WTC11 (cell line): ENCODE measurements at regions not wholly inside any gene's neighbourhood (a gene's known extent, or its start where the extent isn't known, plus 50 kb on each side); places are given as distances from the start of the nearest gene placed in this dataset.

ENCODE experiments used
- ATAC-seq: fragments of 200-7000 bp; cut with Tn5 transposase; 2 replicates; pipeline ENCODE4 v1.10.0; 2021; ENCODE audit warnings: mild to moderate bottlenecking, moderate library complexity
- CTCF ChIA-PET: fragments of 300-600 bp; sonication (Branson Sonifier 250); formaldehyde crosslinking; loops from one replicate; lab custom pipeline; 2021; ENCODE audit warnings: antibody characterized with exemption; lab: Charles Lee
- POLR2A ChIA-PET: fragments of 350-600 bp; sonication (Branson Sonifier 250); formaldehyde crosslinking; loops from one replicate; lab custom pipeline; 2021; ENCODE audit warnings: antibody characterized with exemption; lab: Charles Lee
- DNase-seq: peaks from one replicate; pipeline ENCODE4 v3.0.0; 2021; ENCODE audit warnings: low spot score
- H3K27ac Mint-ChIP-seq: 2 replicates; pipeline ENCODE4 v1.8.0; 2021; ENCODE audit warnings: mixed read lengths
- H3K27me3 Mint-ChIP-seq: 2 replicates; pipeline ENCODE4 v1.8.0; 2021; ENCODE audit warnings: low read depth, mild to moderate bottlenecking, moderate library complexity, mixed read lengths
- H3K36me3 Mint-ChIP-seq: 2 replicates; pipeline ENCODE4 v1.8.0; 2021; ENCODE audit warnings: mixed read lengths
- H3K4me1 Mint-ChIP-seq: 2 replicates; pipeline ENCODE4 v1.8.0; 2022; ENCODE audit warnings: mixed read lengths
- H3K4me3 Mint-ChIP-seq: 2 replicates; pipeline ENCODE4 v1.8.0; 2021; ENCODE audit warnings: mild to moderate bottlenecking, moderate library complexity, mixed read lengths
- H3K9me3 Mint-ChIP-seq: 2 replicates; pipeline ENCODE4 v1.8.0; 2021; ENCODE audit warnings: mixed read lengths
- CREB1 ChIP-seq: sonication (generic); formaldehyde crosslinking; IDR thresholded peaks from 2 replicates; pipeline ENCODE4 v1.8.0; 2023; ENCODE audit warnings: mild to moderate bottlenecking, missing genetic modification reagents
- EMX1 ChIP-seq: fragments of 250-450 bp; sonication (Bioruptor Pico); IDR thresholded peaks from 2 replicates; pipeline ENCODE4 v1.8.0; 2021; ENCODE audit warnings: mild to moderate bottlenecking
- ETV6 ChIP-seq: sonication (generic); formaldehyde crosslinking; IDR thresholded peaks from 2 replicates; pipeline ENCODE4 v1.8.1; 2022; ENCODE audit warnings: mild to moderate bottlenecking, missing genetic modification reagents
- GRHL2 ChIP-seq: fragments of 250-450 bp; sonication (Bioruptor Pico); IDR thresholded peaks from 2 replicates; pipeline ENCODE4 v1.8.0; 2022; ENCODE audit warnings: mild to moderate bottlenecking, moderate library complexity; ENCODE audit not compliant: insufficient replicate concordance, severe bottlenecking
- NR3C1 ChIP-seq: sonication (generic); formaldehyde crosslinking; conservative IDR thresholded peaks from 2 replicates; pipeline ENCODE4 v1.8.1; 2023; ENCODE audit warnings: low read depth, mild to moderate bottlenecking, missing genetic modification reagents
- PRRX2 ChIP-seq: fragments of 250-450 bp; sonication (Bioruptor Pico); IDR thresholded peaks from 2 replicates; pipeline ENCODE4 v1.8.0; 2021; ENCODE audit warnings: mild to moderate bottlenecking
- SMAD3 ChIP-seq: sonication (generic); formaldehyde crosslinking; IDR thresholded peaks from 2 replicates; pipeline ENCODE4 v1.8.0; 2022; ENCODE audit warnings: missing genetic modification reagents, mild to moderate bottlenecking, borderline replicate concordance
- TEAD4 ChIP-seq: sonication (generic); formaldehyde crosslinking; IDR thresholded peaks from 2 replicates; pipeline ENCODE4 v1.8.0; 2022; ENCODE audit warnings: mild to moderate bottlenecking, missing genetic modification reagents
- TP53 ChIP-seq: sonication (generic); formaldehyde crosslinking; IDR thresholded peaks from 2 replicates; pipeline ENCODE4 v1.8.1; 2023; ENCODE audit warnings: mild to moderate bottlenecking, missing genetic modification reagents
- ZNF396 ChIP-seq: fragments of 250-450 bp; sonication (Bioruptor Pico); IDR thresholded peaks from 2 replicates; pipeline ENCODE4 v1.8.0; 2021; ENCODE audit warnings: mild to moderate bottlenecking, moderate library complexity, borderline replicate concordance
- TF ChIP-seq, protein P1 (sequence below): fragments of 250-450 bp; sonication (Bioruptor Pico); IDR thresholded peaks from 2 replicates; pipeline ENCODE4 v1.9.0; 2021; ENCODE audit warnings: moderate library complexity, mild to moderate bottlenecking, inconsistent platforms, borderline replicate concordance
- TF ChIP-seq, protein P2 (sequence below): sonication (generic); formaldehyde crosslinking; IDR thresholded peaks from 2 replicates; pipeline ENCODE4 v1.8.1; 2022; ENCODE audit warnings: low read depth, missing genetic modification reagents, borderline replicate concordance
- TF ChIP-seq, protein P3 (sequence below): sonication (generic); formaldehyde crosslinking; IDR thresholded peaks from 2 replicates; pipeline ENCODE4 v1.8.0; 2022; ENCODE audit warnings: mild to moderate bottlenecking, missing genetic modification reagents
- TF ChIP-seq, protein P4 (sequence below): sonication (generic); formaldehyde crosslinking; IDR thresholded peaks from 2 replicates; pipeline ENCODE4 v1.8.0; 2022; ENCODE audit warnings: mild to moderate bottlenecking, missing genetic modification reagents
- TF ChIP-seq, protein P5 (sequence below): sonication (generic); formaldehyde crosslinking; IDR thresholded peaks from 2 replicates; pipeline ENCODE4 v1.8.1; 2022; ENCODE audit warnings: mild to moderate bottlenecking, moderate library complexity, missing genetic modification reagents
- TF ChIP-seq, protein P6 (sequence below): sonication (generic); formaldehyde crosslinking; IDR thresholded peaks from 2 replicates; pipeline ENCODE4 v1.8.0; 2023; ENCODE audit warnings: missing genetic modification reagents
- TF ChIP-seq, protein P7 (sequence below): fragments of 250-450 bp; sonication (Bioruptor Pico); IDR thresholded peaks from 2 replicates; pipeline ENCODE4 v1.9.0; 2021; ENCODE audit warnings: mild to moderate bottlenecking
- TF ChIP-seq, protein P8 (sequence below): sonication (generic); formaldehyde crosslinking; IDR thresholded peaks from 2 replicates; pipeline ENCODE4 v1.8.1; 2022; ENCODE audit warnings: missing genetic modification reagents, borderline replicate concordance
- TF ChIP-seq, protein P9 (sequence below): sonication (generic); formaldehyde crosslinking; IDR thresholded peaks from 2 replicates; pipeline ENCODE4 v1.8.1; 2023; ENCODE audit warnings: mild to moderate bottlenecking, missing genetic modification reagents, moderate library complexity
- TF ChIP-seq, protein P10 (sequence below): sonication (generic); formaldehyde crosslinking; IDR thresholded peaks from 2 replicates; pipeline ENCODE4 v1.8.0; 2023; ENCODE audit warnings: mild to moderate bottlenecking, missing genetic modification reagents
- TF ChIP-seq, protein P11 (sequence below): sonication (generic); formaldehyde crosslinking; IDR thresholded peaks from 2 replicates; pipeline ENCODE4 v1.8.1; 2023; ENCODE audit warnings: mild to moderate bottlenecking, missing genetic modification reagents, moderate library complexity

DNA sequence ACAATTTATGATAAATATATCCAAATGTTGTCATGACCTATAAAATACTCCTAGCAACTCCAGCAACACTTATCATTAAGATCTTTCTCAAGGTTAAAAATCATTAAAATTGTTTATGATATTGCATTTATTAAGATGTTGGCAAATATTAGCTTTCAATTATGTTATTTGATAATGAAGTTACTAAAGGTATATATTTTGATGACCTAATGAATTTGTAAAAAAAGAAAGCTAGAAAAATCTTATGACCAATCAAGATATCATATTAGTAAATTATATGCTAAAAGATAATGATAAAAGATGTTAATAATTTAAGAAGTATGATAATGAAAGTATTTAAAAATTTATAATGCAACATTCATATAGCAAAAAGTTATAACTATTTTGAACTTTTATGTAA is 66.3 kb upstream of the RAB18 start:
- TF ChIP-seq NR3C1, result no peak
- Mint-ChIP-seq H3K9me3 (no peaks in the 10 kb centered on the region), H3K4me3 (no peak overlapping the region), H3K27ac (no peak overlapping the region), H3K36me3 (no peaks in the 10 kb centered on the region), H3K4me1 (no peaks in the 10 kb centered on the region), H3K27me3 (no peaks in the 10 kb centered on the region)
- ChIA-PET POLR2A (no interaction called here), CTCF (no interaction called here)
- DNase-seq, result no peak
- ATAC-seq, result no peak

DNA sequence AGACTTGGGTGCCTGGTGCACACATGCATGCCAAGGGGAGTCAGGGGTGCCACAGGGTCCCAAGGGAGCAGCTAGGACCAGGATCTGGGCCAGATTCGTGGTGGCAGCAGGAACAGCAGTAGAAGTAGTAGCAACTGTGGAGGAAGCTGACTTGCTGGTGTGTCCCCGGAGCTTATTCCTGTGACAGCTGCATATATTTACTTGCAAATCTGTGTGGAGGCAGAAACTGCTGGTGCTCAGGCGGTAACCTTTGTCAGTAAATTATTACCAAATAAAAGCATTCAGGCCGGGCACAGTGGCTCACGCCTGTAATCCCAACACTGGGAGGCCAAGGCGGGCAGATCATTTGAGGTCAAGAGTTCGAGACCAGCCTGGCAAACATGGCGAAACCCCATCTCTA is 67.4 kb upstream of the RAB18 start:
- H3K27me3 Mint-ChIP-seq, result no peaks in the 10 kb centered on the region
- no peaks in the 10 kb centered on the region for H3K36me3 Mint-ChIP-seq
- H3K4me1 Mint-ChIP-seq, result no peaks in the 10 kb centered on the region
- ChIA-PET CTCF (no interaction called here), POLR2A (no interaction called here)
- H3K9me3 Mint-ChIP-seq, result no peaks in the 10 kb centered on the region
- H3K27ac Mint-ChIP-seq, result no peak overlapping the region
- no peak overlapping the region for H3K4me3 Mint-ChIP-seq
- DNase-seq (no peak), ATAC-seq (no peak)
- TF ChIP-seq, protein P1, sequence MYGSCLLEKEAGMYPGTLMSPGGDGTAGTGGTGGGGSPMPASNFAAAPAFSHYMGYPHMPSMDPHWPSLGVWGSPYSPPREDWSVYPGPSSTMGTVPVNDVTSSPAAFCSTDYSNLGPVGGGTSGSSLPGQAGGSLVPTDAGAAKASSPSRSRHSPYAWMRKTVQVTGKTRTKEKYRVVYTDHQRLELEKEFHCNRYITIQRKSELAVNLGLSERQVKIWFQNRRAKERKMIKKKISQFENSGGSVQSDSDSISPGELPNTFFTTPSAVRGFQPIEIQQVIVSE (CRISPR knock-in tag), result no peak
- TF ChIP-seq, protein P2, sequence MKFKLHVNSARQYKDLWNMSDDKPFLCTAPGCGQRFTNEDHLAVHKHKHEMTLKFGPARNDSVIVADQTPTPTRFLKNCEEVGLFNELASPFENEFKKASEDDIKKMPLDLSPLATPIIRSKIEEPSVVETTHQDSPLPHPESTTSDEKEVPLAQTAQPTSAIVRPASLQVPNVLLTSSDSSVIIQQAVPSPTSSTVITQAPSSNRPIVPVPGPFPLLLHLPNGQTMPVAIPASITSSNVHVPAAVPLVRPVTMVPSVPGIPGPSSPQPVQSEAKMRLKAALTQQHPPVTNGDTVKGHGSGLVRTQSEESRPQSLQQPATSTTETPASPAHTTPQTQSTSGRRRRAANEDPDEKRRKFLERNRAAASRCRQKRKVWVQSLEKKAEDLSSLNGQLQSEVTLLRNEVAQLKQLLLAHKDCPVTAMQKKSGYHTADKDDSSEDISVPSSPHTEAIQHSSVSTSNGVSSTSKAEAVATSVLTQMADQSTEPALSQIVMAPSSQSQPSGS, result no peak
- TF ChIP-seq PRRX2 (CRISPR knock-in tag), result no peak
- TF ChIP-seq, protein P3, sequence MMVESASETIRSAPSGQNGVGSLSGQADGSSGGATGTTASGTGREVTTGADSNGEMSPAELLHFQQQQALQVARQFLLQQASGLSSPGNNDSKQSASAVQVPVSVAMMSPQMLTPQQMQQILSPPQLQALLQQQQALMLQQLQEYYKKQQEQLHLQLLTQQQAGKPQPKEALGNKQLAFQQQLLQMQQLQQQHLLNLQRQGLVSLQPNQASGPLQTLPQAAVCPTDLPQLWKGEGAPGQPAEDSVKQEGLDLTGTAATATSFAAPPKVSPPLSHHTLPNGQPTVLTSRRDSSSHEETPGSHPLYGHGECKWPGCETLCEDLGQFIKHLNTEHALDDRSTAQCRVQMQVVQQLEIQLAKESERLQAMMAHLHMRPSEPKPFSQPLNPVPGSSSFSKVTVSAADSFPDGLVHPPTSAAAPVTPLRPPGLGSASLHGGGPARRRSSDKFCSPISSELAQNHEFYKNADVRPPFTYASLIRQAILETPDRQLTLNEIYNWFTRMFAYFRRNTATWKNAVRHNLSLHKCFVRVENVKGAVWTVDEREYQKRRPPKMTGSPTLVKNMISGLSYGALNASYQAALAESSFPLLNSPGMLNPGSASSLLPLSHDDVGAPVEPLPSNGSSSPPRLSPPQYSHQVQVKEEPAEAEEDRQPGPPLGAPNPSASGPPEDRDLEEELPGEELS (CRISPR knock-in tag), result no peak
- TF ChIP-seq, protein P4, sequence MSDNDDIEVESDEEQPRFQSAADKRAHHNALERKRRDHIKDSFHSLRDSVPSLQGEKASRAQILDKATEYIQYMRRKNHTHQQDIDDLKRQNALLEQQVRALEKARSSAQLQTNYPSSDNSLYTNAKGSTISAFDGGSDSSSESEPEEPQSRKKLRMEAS, result no peak
- no peak for TF ChIP-seq EMX1 (CRISPR knock-in tag)
- TF ChIP-seq, protein P5, sequence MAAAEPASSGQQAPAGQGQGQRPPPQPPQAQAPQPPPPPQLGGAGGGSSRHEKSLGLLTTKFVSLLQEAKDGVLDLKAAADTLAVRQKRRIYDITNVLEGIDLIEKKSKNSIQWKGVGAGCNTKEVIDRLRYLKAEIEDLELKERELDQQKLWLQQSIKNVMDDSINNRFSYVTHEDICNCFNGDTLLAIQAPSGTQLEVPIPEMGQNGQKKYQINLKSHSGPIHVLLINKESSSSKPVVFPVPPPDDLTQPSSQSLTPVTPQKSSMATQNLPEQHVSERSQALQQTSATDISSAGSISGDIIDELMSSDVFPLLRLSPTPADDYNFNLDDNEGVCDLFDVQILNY (CRISPR knock-in tag), result no peak
- TF ChIP-seq GRHL2 (CRISPR knock-in tag), result no peak
- TF ChIP-seq SMAD3, result no peak
- no peak for TF ChIP-seq TEAD4 (CRISPR knock-in tag)
- TF ChIP-seq, protein P6, sequence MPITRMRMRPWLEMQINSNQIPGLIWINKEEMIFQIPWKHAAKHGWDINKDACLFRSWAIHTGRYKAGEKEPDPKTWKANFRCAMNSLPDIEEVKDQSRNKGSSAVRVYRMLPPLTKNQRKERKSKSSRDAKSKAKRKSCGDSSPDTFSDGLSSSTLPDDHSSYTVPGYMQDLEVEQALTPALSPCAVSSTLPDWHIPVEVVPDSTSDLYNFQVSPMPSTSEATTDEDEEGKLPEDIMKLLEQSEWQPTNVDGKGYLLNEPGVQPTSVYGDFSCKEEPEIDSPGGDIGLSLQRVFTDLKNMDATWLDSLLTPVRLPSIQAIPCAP (CRISPR knock-in tag), result no peak
- TF ChIP-seq, protein P7, sequence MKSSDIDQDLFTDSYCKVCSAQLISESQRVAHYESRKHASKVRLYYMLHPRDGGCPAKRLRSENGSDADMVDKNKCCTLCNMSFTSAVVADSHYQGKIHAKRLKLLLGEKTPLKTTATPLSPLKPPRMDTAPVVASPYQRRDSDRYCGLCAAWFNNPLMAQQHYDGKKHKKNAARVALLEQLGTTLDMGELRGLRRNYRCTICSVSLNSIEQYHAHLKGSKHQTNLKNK (CRISPR knock-in tag), result no peak
- no peak for TF ChIP-seq CREB1 (CRISPR knock-in tag)

DNA sequence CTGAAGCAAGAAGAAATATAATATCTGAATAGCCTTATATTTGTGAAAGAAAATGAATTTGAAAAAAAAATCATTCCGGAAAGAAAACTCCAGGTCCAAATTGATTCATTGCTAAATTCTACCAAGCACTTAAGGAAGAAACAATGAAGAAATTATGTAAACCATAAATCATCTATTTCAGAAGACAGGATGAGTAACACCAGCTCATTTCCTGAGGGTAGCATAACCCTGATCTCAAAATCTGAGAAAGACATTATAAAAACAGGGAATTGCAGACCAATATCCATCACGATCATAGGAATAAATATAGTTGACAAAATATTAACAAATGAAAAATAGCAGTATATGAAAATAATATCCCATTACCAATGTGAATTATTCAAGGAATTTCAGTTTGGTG is 70.1 kb upstream of the RAB18 start:
- no peak for ATAC-seq
- no peak overlapping the region for H3K27ac Mint-ChIP-seq
- H3K27me3 Mint-ChIP-seq, result no peaks in the 10 kb centered on the region
- ChIA-PET CTCF (no interaction called here), POLR2A (no interaction called here)
- H3K4me3 Mint-ChIP-seq, result no peak overlapping the region
- H3K36me3 Mint-ChIP-seq, result no peaks in the 10 kb centered on the region
- TF ChIP-seq, protein P8, sequence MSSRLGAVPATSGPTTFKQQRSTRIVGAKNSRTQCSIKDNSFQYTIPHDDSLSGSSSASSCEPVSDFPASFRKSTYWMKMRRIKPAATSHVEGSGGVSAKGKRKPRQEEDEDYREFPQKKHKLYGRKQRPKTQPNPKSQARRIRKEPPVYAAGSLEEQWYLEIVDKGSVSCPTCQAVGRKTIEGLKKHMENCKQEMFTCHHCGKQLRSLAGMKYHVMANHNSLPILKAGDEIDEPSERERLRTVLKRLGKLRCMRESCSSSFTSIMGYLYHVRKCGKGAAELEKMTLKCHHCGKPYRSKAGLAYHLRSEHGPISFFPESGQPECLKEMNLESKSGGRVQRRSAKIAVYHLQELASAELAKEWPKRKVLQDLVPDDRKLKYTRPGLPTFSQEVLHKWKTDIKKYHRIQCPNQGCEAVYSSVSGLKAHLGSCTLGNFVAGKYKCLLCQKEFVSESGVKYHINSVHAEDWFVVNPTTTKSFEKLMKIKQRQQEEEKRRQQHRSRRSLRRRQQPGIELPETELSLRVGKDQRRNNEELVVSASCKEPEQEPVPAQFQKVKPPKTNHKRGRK (CRISPR knock-in tag), result no peak
- TF ChIP-seq, protein P9, sequence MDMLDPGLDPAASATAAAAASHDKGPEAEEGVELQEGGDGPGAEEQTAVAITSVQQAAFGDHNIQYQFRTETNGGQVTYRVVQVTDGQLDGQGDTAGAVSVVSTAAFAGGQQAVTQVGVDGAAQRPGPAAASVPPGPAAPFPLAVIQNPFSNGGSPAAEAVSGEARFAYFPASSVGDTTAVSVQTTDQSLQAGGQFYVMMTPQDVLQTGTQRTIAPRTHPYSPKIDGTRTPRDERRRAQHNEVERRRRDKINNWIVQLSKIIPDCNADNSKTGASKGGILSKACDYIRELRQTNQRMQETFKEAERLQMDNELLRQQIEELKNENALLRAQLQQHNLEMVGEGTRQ (CRISPR knock-in tag), result no peak
- TF ChIP-seq ZNF396 (CRISPR knock-in tag), result no peak
- no peak for TF ChIP-seq ETV6 (CRISPR knock-in tag)
- TF ChIP-seq, protein P10, sequence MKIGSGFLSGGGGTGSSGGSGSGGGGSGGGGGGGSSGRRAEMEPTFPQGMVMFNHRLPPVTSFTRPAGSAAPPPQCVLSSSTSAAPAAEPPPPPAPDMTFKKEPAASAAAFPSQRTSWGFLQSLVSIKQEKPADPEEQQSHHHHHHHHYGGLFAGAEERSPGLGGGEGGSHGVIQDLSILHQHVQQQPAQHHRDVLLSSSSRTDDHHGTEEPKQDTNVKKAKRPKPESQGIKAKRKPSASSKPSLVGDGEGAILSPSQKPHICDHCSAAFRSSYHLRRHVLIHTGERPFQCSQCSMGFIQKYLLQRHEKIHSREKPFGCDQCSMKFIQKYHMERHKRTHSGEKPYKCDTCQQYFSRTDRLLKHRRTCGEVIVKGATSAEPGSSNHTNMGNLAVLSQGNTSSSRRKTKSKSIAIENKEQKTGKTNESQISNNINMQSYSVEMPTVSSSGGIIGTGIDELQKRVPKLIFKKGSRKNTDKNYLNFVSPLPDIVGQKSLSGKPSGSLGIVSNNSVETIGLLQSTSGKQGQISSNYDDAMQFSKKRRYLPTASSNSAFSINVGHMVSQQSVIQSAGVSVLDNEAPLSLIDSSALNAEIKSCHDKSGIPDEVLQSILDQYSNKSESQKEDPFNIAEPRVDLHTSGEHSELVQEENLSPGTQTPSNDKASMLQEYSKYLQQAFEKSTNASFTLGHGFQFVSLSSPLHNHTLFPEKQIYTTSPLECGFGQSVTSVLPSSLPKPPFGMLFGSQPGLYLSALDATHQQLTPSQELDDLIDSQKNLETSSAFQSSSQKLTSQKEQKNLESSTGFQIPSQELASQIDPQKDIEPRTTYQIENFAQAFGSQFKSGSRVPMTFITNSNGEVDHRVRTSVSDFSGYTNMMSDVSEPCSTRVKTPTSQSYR, result no peak
- TF ChIP-seq, protein P11, sequence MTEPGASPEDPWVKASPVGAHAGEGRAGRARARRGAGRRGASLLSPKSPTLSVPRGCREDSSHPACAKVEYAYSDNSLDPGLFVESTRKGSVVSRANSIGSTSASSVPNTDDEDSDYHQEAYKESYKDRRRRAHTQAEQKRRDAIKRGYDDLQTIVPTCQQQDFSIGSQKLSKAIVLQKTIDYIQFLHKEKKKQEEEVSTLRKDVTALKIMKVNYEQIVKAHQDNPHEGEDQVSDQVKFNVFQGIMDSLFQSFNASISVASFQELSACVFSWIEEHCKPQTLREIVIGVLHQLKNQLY (CRISPR knock-in tag), result no peak
- no peak for TF ChIP-seq TP53 (CRISPR knock-in tag)
- no peak for DNase-seq
- H3K9me3 Mint-ChIP-seq, result no peaks in the 10 kb centered on the region
- no peaks in the 10 kb centered on the region for H3K4me1 Mint-ChIP-seq
